GM10266 (cell line): ENCODE measurements at regions not wholly inside any gene's neighbourhood (a gene's known extent, or its start where the extent isn't known, plus 50 kb on each side); places are given as distances from the start of the nearest gene placed in this dataset.

Experiments used
- DNase-seq: peaks from one replicate; pipeline ENCODE4 v3.0.0; 2012; ENCODE audit errors: extremely low spot score
- TF ChIP-seq, protein P1 (sequence below): IDR thresholded peaks from 2 replicates; pipeline ENCODE4 v1.5.1; 2012; ENCODE audit warnings: mild to moderate bottlenecking, low read depth; ENCODE audit not compliant: control insufficient read depth, insufficient read depth; ENCODE audit errors: missing control alignments

DNA sequence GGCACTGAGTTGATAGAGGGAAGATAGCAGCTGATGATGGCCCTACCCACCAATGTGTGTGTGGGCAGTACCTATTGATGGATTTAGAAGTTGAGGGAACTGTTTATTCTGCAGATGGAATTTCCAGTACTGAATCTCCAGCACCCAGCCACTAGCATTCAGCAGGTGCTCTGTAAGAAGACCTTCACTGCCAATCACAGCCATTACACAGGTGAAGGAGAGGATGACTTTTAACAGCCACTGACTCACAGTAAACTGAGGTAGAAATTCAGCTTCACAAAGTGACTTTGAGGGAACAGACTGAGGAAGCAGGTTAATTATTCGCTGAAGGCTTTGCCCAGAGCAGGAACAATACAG, 107.8 kb downstream of the GGTLC2 start:
- TF ChIP-seq, protein P1, sequence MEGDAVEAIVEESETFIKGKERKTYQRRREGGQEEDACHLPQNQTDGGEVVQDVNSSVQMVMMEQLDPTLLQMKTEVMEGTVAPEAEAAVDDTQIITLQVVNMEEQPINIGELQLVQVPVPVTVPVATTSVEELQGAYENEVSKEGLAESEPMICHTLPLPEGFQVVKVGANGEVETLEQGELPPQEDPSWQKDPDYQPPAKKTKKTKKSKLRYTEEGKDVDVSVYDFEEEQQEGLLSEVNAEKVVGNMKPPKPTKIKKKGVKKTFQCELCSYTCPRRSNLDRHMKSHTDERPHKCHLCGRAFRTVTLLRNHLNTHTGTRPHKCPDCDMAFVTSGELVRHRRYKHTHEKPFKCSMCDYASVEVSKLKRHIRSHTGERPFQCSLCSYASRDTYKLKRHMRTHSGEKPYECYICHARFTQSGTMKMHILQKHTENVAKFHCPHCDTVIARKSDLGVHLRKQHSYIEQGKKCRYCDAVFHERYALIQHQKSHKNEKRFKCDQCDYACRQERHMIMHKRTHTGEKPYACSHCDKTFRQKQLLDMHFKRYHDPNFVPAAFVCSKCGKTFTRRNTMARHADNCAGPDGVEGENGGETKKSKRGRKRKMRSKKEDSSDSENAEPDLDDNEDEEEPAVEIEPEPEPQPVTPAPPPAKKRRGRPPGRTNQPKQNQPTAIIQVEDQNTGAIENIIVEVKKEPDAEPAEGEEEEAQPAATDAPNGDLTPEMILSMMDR = no peak
- DNase-seq = no peak

GRCh38 chr22:22752556-22753477, 108.4 kb downstream of the GGTLC2 start:
- TF ChIP-seq, protein P1 = no peak
- no peak for DNase-seq

DNA sequence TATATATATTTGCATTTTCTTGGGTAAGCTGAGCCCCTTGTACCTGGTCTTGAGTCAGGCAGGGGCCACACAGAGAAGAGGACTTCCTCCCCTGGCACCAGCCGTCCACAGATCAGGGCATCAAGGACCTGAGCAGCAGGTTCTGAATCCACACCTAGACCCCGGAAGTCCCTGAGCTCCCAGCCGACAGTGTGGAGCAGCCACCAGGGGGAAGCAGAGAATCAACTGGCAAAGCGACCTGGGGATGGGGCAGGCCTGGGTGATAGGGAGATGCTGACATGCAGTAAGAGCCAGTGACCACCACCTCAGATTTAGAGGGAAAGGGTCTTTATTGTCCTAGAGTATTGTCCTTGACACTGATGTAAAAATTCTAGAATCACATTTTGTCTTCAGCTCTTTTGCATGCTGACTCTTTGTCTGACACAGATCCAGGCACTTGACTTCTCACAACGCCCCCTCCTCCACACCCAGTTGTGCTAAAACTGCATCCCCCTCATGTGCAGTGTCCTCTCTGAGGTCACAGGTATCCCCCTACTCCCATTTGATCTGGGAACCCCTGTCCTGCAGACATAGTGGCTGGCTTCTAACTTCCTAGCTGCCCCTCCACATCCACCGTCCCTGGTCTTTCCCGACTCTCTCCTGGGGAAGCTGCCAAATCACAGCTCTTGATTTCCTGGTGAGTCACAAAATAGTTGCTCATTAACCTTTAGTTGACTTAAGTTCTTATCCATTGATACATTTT, 109.3 kb downstream of the GGTLC2 start:
- DNase-seq = peak; percentile 79
- TF ChIP-seq, protein P1 = peak; percentile 81

DNA sequence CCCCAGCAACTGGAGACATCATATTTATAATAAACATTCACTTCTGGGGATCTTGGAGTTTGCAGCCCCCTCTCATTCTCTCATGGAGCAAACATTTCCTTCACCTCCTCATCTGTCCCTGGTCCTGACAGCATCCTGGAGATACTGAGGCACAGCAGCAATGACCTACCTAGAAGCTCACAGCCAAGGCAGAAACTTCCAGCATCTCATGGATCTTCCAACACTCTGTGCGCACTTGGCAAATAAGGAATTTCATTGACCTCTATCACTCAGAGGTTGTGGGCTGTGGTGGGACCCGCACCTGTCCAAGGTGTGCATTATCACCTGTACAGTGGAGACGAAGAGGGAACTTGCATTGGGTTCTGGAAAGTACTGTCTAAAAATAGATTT, 109.8 kb downstream of the GGTLC2 start:
- TF ChIP-seq, protein P1 = no peak
- no peak for DNase-seq

- TF ChIP-seq, protein P1 = no peak
- DNase-seq = no peak
These were observed 110.8 kb downstream of the GGTLC2 start for GRCh38 chr22:22754961-22755777.

- TF ChIP-seq, protein P1 = no peak
- no peak for DNase-seq
These were observed 111.3 kb downstream of the GGTLC2 start for GRCh38 chr22:22755778-22756100.
